ENCODE measurements at regions not wholly inside any gene's neighbourhood (a gene's known extent, or its start where the extent isn't known, plus 50 kb on each side); places are given as distances from the start of the nearest gene placed in this dataset.

- no peak for TF ChIP-seq CTCF (IDR thresholded peaks at IDR 0.05; ENCODE audit: extremely low read depth, missing control alignments)
- DNase-seq (ENCODE audit: low spot score) = no peak
Observed at GRCh38 chr1:78224246-78224785, 178.6 kb downstream of the GIPC2 start.

- DNase-seq (ENCODE audit: low spot score) = no peak
- TF ChIP-seq CTCF (IDR thresholded peaks at IDR 0.05; ENCODE audit: extremely low read depth, missing control alignments) = no peak
Observed at GRCh38 chr1:78224861-78225552, 179.2 kb downstream of the GIPC2 start.

GRCh38 chr1:78226784-78227183 lies 181.0 kb downstream of the GIPC2 start:
- TF ChIP-seq CTCF (IDR thresholded peaks at IDR 0.05; ENCODE audit: extremely low read depth, missing control alignments) = no peak
- DNase-seq (ENCODE audit: low spot score) = no peak

- no peak for DNase-seq (ENCODE audit: low spot score)
- no peak for TF ChIP-seq CTCF (IDR thresholded peaks at IDR 0.05; ENCODE audit: extremely low read depth, missing control alignments)
Observed at GRCh38 chr1:78227705-78228635, 182.2 kb downstream of the GIPC2 start.

- DNase-seq (ENCODE audit: low spot score) = no peak
- TF ChIP-seq CTCF (IDR thresholded peaks at IDR 0.05; ENCODE audit: extremely low read depth, missing control alignments) = no peak
Observed at GRCh38 chr1:78229344-78229743, 183.6 kb downstream of the GIPC2 start.

- TF ChIP-seq CTCF (IDR thresholded peaks at IDR 0.05; ENCODE audit: extremely low read depth, missing control alignments) = no peak
- DNase-seq (ENCODE audit: low spot score) = no peak
Observed at GRCh38 chr1:78231477-78231876, 185.7 kb downstream of the GIPC2 start.

GRCh38 chr1:78231894-78232293 lies 186.1 kb downstream of the GIPC2 start:
- no peak for TF ChIP-seq CTCF (IDR thresholded peaks at IDR 0.05; ENCODE audit: extremely low read depth, missing control alignments)
- DNase-seq (ENCODE audit: low spot score) = no peak
